NCI-H2227 (cell line): ENCODE measurements at regions not wholly inside any gene's neighbourhood (a gene's known extent, or its start where the extent isn't known, plus 50 kb on each side); places are given as distances from the start of the nearest gene placed in this dataset.
"Not testable (repeated sequence)": the region's sequence is repeated elsewhere in the genome, so short reads cannot be mapped to it uniquely, and the experiment has no call there.

Experiments used
- DNase-seq: peaks from one replicate; lab custom pipeline; 2025; ENCODE audit not compliant: unreplicated experiment; lab: John Stamatoyannopoulos, UW

GRCh38 chr2:126276268-126276667 lies 379.7 kb upstream of the GYPC start:
- DNase-seq: not testable (repeated sequence)

GRCh38 chr2:126288362-126288761 lies 367.6 kb upstream of the GYPC start:
- no peak for DNase-seq

DNA sequence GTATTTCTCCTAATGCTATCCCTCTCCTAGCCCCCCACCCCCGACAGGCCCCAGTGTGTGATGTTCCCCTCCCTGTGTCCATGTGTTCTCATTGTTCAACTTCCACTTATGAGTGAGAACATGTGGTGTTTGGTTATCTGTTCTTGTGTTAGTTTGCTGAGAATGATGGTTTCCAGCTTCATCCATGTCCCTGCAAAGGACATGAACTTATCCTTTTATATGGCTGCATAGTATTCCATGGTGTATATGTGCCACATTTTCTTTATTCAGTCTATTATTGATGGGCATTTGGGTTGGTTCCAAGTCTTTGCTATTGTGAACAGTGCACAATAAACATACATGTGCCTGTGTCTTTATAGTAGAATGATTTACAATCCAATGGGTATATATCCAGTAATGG lies 362.0 kb upstream of the GYPC start:
- not testable (repeated sequence) for DNase-seq

- no peak for DNase-seq
Observed at GRCh38 chr2:126299469-126299976, 356.4 kb upstream of the GYPC start.

- DNase-seq: no peak
Observed at GRCh38 chr2:126300348-126300747, 355.6 kb upstream of the GYPC start.

- no peak for DNase-seq
Observed at GRCh38 chr2:126302043-126302442, 353.9 kb upstream of the GYPC start.

DNA sequence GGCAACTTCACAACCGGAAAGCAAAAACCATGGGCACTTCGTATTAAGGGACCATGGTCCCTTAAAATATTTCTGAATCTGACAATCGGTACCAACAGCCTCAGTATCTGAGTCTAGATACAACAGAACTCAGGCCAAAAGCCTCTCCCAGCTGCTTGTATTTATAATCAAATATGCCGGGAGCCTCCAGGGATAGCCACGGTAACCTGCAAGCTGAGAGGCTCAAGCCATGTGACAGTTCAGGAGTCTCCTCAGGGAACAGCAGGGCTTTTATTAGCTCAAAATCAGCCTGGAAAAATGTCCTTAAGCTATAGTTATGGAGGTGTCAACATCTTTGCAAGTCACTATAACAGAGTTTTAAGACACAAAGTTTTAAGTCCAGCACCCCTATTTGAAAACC lies 352.8 kb upstream of the GYPC start:
- no peak for DNase-seq

DNA sequence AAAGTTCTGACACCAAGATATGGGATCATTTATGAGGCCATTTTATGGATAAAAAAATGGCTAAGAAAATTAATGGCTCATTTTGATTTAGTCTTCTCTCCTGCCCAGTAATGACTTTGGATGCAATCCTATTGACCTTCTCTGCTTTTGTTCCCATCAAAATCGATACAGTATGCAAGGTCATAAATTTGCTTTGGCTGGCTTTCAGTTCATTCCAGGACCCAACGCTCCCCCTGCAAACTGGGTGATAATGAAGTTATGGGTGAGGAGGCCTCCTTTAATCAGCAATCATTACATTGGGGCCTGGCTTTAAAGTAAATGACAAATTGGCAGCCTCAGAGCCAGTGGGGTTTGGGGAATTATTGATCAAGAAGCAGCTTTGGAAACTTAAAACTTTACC lies 351.8 kb upstream of the GYPC start:
- DNase-seq: no peak

DNA sequence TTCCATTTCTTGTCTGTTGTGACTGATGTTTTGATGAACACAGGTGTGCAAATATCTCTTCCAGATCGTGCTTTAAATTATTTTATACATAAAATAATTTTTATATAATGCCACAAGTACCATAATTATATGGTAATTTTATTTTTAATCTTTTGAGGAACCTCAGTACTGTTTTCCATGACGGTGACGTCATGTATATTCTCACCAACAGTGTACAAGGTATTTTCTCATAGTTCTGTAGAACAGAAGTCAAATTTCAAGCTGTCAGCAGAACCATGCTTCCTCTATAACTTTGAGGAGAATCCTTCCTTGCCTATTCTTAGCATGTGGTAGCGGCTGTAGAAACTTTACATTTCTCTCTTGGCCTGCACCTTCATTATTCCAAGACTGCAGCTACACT lies 349.4 kb upstream of the GYPC start:
- DNase-seq: no peak

GRCh38 chr2:126307740-126308139 lies 348.2 kb upstream of the GYPC start:
- no peak for DNase-seq

GRCh38 chr2:126309185-126309584 lies 346.8 kb upstream of the GYPC start:
- no peak for DNase-seq

DNA sequence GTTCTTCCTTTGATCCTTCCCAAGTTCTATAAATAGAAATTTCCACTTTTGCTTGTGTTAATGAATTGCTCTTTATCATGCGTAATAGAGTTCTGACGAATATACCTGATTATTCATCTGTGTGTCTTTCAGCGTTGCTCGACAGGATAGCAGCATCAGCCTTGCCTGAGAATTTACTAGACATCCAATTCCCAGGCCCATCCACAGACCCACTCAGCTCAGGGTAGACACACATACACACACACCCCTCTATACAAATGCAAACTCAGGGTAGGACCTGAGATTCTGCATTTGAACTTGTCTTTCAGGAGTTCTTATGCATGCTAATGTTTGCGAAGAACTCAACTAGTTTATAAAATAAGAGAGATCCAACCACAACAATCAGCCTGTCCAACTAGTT lies 343.4 kb upstream of the GYPC start:
- DNase-seq: no peak

DNA sequence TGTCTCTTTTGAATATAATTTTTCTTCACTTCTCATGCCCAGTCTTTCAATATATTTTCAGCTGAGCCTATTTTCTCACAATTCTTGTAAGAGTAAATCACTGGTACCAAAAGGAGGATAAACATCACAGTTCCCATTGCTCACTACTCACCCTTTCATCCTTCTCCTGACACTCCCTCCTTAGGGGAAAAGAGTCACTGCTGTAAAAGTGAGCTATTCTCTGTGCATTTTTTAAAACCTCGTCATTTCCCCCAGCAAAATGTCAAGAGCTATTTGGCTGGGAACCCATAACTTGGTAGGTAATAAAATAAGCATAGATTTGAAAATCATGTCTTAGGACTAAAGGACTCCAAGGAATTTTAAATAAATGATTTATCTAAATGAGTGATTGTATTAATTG lies 340.1 kb upstream of the GYPC start:
- DNase-seq: no peak

DNA sequence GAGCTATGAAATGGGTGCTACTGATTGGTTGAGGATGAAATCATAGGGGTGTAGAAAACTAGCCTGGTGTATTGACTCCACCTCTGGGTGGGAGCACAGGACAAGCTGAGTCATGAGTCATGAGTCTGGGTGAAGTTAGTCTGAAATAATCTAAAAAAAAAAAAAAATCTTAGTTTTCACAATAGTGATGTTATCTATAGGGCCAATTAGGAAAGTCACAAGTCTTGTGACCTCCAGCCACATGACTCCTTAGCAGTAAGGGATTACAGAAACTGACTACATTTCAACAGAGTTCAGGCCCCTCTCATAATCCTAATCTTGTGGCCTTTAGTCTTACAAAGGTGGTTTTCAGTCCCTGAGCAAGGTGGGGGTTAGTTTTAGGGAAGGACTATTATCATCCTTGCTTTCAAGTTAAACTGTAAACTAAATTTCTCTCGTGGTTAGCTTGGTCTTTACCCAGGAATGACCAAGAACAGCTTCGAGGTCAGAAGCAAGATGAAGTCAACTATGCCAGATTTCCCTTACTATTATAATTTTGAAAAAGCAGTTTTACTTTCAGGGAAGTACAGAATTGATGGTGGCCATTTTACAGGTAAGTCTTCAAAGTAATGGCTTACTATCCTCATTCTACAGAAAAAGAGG lies 338.0 kb upstream of the GYPC start:
- DNase-seq: no peak

DNA sequence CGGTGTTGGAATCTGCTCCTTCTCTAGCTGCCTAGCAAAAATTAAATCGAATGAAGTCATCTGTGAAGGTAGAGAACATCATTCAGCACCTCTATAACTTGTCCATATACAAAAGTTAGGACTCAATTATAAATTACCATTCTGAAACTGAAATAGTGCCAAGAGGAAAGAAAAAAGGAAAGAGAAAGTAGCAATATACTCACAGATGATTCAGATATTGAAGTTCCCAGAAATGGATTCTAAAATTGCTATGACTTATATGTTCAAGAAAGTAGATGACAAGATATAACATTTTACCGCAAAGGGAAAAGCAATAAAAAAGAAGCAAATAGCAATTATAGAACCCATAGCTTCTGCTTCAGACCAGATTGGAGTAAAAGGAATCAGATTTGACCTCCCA lies 333.6 kb upstream of the GYPC start:
- no peak for DNase-seq

- no peak for DNase-seq
Observed at GRCh38 chr2:126325202-126325601, 330.8 kb upstream of the GYPC start.

DNA sequence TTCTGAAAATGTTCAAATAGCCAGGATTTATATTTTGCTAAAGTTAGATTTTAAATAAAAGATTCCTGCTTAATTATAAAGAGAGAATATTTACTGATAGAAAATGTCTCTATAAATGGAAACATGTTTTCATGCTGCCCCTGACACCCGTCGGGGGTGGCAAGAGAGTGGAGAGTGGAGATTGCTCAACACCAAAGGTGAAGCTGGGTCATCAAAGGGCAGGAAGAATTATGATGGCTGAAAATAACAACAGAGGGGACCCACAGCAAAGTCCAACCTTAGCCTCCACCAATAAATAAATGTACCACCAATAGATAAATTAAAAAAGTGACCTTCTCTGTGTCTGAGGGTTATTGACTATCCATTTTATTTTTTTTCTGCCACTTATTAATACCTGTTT lies 326.8 kb upstream of the GYPC start:
- DNase-seq: no peak

- no peak for DNase-seq
Observed at GRCh38 chr2:126342457-126342856, 313.5 kb upstream of the GYPC start.

- no peak for DNase-seq
Observed at GRCh38 chr2:126343136-126343535, 312.8 kb upstream of the GYPC start.

DNA sequence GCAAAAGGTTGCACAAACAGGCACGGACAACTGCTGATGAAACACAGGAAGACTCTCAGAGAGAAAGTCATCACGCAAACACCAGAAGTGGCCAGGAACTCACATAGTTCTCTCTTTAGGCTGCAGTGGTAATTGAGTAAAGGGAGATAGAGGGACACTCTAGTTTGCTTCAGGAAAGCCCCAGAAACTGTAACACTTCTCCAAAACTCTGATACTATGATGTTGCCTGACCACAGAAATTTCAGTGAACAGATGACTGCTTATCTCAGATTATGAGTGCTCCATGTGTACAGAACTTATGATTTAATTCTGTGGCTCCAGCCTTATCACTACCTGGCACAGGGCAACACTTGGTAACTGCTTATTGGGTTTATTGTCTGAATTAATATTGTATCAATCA lies 311.5 kb upstream of the GYPC start:
- no peak for DNase-seq

GRCh38 chr2:126345691-126346090 lies 310.3 kb upstream of the GYPC start:
- no peak for DNase-seq

GRCh38 chr2:126356631-126357030 lies 299.3 kb upstream of the GYPC start:
- no peak for DNase-seq

- no peak for DNase-seq
Observed at GRCh38 chr2:126358122-126358521, 297.8 kb upstream of the GYPC start.
